HEK293T (cell line): ENCODE measurements at regions not wholly inside any gene's neighbourhood (a gene's known extent, or its start where the extent isn't known, plus 50 kb on each side); places are given as distances from the start of the nearest gene placed in this dataset.

Experiments used
- ELF4 ChIP-seq: fragments of 450-650 bp; IDR thresholded peaks from 2 replicates; pipeline ENCODE4 v1.6.1; 2017; ENCODE audit warnings: antibody characterized with exemption
- FOXM1 ChIP-seq: fragments of 450-650 bp; IDR thresholded peaks from 2 replicates; pipeline ENCODE4 v1.6.1; 2017; ENCODE audit warnings: mild to moderate bottlenecking, borderline replicate concordance
- L3MBTL2 ChIP-seq: fragments of 450-650 bp; conservative IDR thresholded peaks from 2 replicates; pipeline ENCODE4 v1.6.1; 2016; ENCODE audit warnings: mild to moderate bottlenecking
- LEF1 ChIP-seq: fragments of 450-650 bp; IDR thresholded peaks from 2 replicates; pipeline ENCODE4 v1.6.1; 2017; ENCODE audit warnings: mild to moderate bottlenecking, borderline replicate concordance
- NFRKB ChIP-seq: fragments of 450-650 bp; IDR thresholded peaks from 2 replicates; pipeline ENCODE4 v1.6.1; 2016; ENCODE audit warnings: mild to moderate bottlenecking, moderate library complexity
- SP1 ChIP-seq: fragments of 450-650 bp; IDR thresholded peaks from 2 replicates; pipeline ENCODE4 v1.6.1; 2017
- ZNF384 ChIP-seq: fragments of 450-650 bp; IDR thresholded peaks from 2 replicates; pipeline ENCODE4 v1.6.1; 2016

GRCh38 chr7:32175099-32175498 is 104.9 kb upstream of the PDE1C start:
- TF ChIP-seq ZNF384 (no peak), SP1 (no peak), FOXM1 (no peak), ELF4 (no peak), LEF1 (no peak), L3MBTL2 (no peak), NFRKB (no peak)
